LoVo (cell line): ENCODE measurements at regions not wholly inside any gene's neighbourhood (a gene's known extent, or its start where the extent isn't known, plus 50 kb on each side); places are given as distances from the start of the nearest gene placed in this dataset.

Experiments
- DNase-seq: peaks from one replicate; pipeline ENCODE4 v3.0.0-alpha.2; 2016; ENCODE audit warnings: low spot score

DNA sequence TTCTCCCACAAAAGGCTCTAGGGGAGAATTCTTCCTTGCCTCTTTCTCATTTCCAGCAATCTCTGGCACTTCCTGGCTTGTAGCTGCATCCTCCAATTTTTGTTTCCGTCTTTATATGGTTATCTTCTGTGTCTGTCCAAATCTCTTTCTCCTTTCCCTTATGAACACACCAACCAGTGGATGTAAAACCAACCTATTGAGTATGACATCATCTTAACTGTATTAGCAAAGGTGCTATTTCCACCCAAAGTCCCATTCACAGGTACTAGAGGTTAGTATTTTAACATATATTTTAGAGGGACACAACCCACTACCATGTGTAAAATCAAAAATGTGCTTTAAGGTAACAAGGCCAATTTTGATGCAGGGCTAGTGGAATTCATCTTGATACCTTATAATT lies 129.0 kb downstream of the RAP2A start:
- no peak for DNase-seq

DNA sequence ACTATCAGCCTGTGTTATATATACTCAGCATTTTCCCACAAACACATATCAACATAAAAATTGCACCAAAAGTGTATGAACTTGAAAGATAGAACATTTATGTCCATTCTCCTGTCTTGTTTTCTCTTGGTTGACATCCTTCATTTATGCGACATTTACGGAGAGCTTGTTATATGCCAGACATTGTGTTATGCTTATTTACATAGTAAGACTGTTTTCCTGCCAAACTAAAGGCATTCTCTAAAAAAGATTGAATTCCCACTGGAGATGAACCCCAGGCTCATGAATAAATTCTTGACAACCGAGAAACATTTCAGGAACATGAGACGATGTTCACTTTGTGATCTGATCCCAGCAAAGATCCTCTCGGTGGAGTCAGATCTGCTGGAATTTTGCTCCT lies 131.0 kb downstream of the RAP2A start:
- DNase-seq = no peak

DNA sequence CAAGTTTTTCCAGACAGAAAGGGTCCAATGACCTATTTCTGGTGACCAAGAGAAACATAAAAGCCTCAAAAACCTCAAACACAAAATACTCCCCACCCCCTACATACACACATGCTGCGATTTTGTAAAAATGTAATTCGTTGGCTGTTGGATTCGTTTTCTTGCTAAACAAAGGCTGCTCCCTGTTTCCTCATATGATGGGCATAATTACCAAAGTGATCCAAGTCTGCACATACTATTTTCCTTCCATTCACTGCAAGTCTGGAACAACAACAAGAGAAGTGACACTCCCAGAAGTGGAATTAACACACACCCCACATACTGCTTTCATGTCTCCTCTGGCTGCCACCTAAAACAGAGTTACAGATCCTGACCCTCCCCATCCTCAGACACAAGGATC lies 131.9 kb downstream of the RAP2A start:
- DNase-seq = no peak

- DNase-seq = no peak
These were observed 132.9 kb downstream of the RAP2A start for GRCh38 chr13:97566907-97567306.

- peak; percentile 83 for DNase-seq
These were observed 133.7 kb downstream of the RAP2A start for GRCh38 chr13:97567510-97568243.

DNA sequence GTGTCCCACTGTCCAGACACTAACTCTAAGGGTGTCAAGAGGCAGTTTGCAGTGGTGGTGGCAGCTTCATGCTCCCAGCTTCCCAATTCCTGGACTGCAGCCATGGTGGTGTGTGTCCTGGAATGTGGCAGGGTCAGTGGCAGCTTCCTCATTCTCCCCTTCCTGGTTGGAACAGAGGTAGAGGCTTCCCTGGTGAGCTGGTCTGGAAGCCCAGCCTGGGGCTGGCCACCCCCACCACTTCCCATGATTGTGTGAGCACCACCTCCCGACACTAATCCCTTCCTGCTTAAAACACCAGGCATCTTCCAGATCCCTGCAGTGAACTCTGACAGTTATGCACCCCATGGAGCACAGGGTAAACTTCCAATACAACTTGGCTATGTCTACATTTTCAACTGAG lies 134.9 kb downstream of the RAP2A start:
- DNase-seq = peak; percentile 24

DNA sequence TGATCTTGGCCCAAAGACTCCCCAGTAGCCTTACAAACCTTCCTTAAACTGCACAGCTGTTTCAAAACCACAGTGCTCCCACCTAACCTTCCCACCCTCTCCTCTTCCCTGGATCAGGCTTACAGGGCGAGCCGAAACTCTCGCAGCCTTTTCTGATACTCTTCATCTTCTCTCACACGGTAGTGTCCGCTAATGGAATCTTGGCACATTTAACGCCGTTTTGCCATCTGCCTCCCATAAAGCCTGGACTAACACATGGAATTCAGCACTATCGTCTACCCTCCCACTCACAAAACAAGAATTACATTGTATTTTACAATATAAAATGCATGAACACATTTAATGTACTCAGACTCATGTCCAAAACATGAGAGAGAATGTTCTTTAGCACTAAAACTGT lies 135.9 kb downstream of the RAP2A start:
- DNase-seq = no peak

- DNase-seq = no peak
These were observed 136.5 kb downstream of the RAP2A start for GRCh38 chr13:97570442-97570841.

DNA sequence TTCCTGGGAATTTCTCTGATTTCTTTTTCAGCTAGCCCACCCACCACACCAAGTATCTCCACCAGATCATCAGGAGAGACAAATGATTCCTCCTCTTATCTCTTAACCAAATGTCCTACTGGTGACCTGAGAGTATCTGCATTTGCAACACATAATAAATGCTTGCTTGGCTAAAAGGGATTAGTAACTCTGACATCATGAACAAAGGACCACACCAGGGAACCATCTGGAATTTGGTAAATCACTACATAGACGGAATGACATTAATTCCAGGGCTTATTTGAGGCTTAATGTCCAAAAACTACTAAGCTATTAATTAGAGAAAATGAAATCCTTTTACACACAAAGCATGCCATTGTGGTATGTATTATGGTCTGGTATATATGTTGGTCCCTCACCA lies 139.0 kb downstream of the RAP2A start:
- DNase-seq = no peak

DNA sequence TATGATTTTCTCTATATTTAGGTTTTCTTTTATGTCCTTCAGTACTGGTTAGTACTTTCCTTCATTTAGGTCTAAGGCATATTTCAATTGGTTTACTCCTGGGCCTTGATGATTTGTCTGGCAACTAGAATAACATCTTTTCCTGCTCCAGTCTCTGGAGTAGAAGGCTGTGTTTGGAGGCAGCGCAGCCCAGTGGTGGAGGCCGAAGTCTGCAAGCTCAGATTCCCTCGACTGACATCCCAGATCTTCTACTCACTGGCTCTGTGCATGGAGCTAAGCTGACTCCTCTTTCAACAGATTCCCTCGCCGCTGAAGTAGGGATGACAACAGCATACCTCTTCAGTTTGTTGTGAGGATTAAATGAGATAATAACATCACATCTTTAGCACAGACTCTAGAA lies 141.0 kb downstream of the RAP2A start:
- peak; percentile 3 for DNase-seq

DNA sequence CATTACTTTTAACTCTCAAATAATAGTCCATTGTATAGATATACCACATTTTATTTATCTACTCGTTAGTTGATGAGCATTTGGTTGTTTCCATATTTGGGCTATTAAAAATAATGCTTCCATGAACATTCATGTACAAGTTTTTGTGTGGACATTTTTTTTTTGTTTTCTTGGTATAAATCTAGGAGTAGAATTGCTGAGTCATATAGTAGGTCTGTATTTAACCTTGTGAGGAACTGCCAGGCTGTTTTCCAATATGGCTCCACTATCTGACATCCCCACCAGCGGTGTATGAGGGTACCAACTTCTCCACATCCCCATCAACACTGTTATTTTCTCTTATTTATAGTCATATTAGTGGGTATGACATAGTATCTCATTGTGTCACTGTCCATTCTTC lies 143.1 kb downstream of the RAP2A start:
- no peak for DNase-seq

GRCh38 chr13:97582170-97582569 lies 148.2 kb downstream of the RAP2A start:
- no peak for DNase-seq

GRCh38 chr13:97583907-97584497 lies 150.0 kb downstream of the RAP2A start:
- no peak for DNase-seq

- DNase-seq = no peak
These were observed 153.0 kb downstream of the RAP2A start for GRCh38 chr13:97586941-97587340.

GRCh38 chr13:97588993-97589392 lies 155.0 kb downstream of the RAP2A start:
- no peak for DNase-seq

DNA sequence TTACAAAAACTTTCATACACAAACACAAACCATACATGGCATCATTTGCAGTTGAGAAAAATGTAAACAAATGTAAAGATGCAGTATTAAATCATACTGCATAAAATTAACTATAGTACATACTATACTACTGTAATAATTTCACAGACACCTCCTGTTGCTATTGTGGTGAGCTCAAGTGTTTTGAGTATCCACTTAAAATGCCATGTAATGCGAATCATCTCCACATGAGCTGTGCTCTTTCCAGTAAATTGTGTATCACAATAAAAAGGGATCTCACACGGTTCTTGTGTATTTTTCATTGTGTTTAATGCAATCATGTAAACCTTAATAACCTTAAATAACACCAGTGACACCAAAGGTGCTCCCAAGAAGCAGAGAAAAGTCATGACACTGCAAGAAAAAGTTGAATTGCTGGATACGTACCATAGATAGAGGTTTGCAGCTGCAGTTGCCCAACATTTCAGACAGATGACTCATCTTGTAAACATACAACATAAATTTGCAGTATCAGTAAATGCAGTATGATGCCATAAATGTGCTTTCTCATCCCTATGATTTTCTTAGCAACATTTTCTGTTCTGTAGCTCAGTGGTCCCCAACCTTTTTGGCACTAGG lies 166.6 kb downstream of the RAP2A start:
- DNase-seq = peak; percentile 16

DNA sequence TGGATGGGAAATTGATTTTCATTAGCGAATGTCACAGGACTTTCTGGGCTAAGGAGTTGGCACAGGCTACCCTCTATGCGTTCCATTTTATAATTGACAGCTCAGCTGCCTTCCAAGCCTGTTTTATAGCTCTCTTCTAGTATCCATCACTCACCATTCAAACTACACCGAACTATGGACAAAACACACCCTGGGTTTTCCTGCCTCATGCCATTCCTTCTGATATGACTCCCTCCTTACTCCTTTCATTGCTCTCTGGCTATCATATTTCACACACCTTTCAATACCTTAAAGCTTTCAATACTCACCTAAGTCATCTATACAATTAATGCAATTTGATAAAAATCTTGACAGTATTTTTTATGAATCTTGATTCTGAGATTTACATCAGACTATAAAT lies 181.3 kb downstream of the RAP2A start:
- no peak for DNase-seq

DNA sequence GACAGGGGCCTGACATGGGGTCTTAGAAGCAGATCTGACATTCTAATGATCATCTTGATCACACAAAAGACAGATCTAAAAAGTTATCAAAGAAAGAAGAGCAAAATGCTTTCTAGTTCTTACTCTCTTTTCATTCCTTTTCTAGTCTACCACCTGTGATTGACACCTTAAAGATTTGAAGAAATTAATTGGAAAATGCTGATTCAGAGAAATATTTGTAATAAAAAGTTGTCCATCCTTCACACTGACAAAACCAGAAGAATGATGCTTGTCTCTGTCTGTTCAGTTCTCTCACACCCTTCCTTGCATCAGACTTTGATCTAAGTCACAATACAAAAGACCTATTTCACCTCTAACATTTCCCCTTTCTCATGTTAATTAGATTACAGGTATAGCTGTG lies 182.4 kb downstream of the RAP2A start:
- no peak for DNase-seq

DNA sequence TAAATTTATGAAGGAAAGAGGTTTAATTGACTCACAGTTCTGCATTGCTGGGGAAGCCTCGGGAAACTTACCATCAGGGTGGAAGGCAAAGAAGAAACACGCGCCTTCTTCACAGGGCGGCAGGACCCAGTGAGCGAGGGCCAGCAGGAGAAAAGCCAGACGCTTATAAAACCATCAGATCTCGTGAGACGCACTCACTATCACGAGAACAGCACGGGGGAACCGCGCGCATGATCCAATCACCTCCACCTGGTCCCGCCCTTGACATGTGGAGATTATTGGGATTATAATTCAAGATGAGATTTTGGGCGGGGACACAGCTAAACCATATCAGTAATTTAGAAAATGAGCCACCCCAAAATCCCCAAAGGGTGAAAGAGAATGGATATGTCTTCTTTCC lies 187.1 kb downstream of the RAP2A start:
- DNase-seq = no peak

GRCh38 chr13:97621631-97622030 lies 187.7 kb downstream of the RAP2A start:
- DNase-seq = no peak

DNA sequence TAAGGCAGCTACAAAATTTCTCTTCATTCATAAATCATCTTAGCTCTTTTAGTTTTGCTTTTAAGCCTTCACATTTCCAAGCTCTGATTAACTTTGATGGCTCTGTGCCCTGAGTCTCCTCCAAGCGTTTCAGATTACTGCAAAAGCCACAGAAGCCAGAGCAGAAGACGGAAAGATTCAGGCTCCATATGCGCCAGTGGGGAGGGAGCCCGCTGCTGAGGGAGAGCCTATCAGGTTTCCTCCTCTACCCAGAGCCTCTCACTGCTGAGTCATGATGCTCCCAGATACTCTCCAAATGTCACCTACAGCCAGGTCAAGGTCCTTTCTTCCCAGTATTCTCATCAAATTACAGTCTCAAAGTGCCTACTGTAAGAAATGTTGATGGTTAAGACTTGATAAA lies 193.6 kb downstream of the RAP2A start:
- DNase-seq = no peak

GRCh38 chr13:97629601-97630272 lies 195.8 kb downstream of the RAP2A start:
- DNase-seq = no peak

- DNase-seq = no peak
These were observed 196.8 kb downstream of the RAP2A start for GRCh38 chr13:97630725-97631124.
